Right renal pelvis (tissue), 4 donors: ENCODE measurements at regions not wholly inside any gene's neighbourhood (a gene's known extent, or its start where the extent isn't known, plus 50 kb on each side); places are given as distances from the start of the nearest gene placed in this dataset.
"Not testable (repeated sequence)": the region's sequence is repeated elsewhere in the genome, so short reads cannot be mapped to it uniquely, and the experiment has no call there.

Source experiments
- DNase-seq, 4 donors: peaks; one replicate each; pipeline ENCODE4 v3.0.0-alpha.2; 2013; ENCODE audit warnings: low read depth in 4 of 4, low spot score in 3 of 4, missing footprints in 1 of 4

DNA sequence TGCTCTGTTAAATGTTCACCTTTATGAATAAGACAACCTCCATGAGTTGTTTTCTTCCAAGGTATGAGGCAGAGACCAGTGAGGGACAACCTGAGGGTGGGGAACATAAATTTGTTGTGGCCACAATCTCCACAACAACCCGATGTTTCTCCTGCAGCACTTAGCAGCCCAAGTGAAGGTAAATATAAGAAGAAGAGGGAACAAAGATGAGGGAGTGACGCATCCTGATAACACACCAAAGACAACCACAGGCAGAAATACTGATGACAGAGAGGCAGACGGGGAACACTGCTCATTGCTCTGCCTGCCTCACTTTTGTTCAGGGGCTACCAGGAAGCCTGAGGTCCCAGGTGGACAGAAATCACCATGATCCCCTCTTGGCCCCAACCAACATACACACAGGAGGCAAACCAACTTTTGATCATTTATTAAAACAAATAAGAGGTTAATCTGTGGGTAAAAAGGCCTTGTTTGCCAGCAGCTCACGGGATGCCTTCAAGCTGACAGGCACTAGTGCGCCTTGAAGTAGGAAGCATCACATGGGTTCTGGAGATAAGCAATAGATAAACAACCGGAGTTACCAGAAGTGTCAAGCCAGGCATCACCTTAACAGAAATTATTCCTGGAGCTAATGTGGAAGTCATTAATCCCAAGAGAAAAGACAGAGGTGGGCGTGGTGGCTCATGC is 104.9 kb upstream of the ALDH3B2 start:
- DNase-seq = not testable (repeated sequence)

DNA sequence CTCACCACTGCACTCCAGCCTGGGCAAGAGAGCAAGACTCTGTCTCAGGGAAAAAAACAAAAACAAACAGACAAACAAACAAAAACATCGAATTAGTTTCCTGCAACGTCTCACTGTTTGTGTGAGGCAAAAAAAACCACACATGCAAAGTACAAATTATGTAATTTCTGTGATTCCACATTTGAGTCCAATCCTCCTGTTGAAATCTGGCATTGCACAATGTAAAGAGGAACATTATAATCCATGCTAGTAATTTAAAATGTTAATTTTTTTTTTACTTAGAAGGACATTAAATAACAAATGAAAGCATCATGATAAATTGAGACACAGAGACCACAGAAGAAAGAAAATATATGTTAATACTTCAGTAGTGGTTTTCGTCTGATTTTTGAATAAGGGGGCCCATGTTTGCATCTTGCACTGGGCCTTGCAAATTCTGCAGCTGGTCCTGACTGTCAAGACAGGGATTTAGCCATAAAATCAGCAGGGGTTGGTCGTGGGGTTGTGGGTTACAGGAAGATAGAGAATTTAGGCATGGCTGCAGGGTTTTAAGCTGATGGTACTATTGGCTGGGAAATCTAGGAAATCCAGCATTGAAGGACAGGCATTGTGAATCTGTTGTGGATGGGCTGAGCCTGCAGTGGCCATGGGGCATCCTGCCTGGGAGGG is 102.6 kb upstream of the ALDH3B2 start:
- DNase-seq = no peak

DNA sequence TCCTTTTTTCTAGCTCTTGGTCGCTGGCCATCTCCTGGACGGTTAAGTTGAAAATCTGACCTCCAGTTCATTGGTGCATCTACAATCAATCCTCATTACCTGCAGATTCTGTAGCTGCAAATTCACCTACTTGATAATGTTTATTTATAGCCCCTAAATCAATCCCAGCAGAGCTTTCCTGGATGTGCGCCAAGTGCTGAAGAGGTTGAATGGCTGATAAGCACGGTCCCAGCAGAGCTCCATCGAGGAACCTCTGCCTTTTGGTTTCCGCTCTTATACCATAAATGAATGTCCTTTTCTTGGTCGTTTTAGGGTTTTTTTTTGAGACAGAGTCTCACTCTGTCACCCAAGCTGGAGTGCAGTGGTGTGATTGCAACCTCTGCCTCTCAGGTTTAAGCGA is 99.8 kb upstream of the ALDH3B2 start:
- not testable (repeated sequence) for DNase-seq

DNA sequence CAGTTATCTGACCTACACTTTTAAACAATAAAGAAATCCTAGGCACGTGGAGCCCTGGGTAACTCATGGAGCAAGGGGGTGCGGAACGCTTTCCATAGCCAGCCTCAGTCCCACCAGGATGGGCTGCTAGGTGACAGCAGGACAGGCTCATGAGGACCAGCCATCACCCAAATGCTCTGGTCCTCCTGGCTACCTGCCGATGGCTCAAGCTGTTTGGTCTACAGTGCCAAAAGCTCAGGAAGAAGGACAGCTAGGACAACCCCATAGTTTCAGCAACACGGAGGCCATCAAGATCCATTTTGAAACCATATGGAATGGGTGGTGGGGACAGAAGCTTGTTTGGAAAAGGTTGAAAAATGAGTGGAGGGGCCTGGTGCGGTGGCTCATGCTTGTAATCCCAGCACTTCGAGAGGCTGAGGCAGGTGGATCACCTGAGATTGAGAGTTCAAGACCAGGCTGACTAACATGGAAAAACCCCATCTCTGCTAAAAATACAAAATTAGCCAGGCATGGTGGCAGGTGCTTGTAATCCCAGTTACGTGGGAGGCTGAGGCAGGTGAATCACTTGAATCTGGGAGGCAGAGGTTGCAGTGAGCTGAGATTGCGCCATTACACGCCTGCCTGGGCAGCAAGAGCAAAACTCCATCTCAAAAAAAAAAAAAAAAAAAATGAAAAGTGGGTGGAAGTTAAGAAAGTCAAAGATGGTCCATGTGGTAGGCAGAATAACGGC is 93.7 kb upstream of the ALDH3B2 start:
- DNase-seq = not testable (repeated sequence)

DNA sequence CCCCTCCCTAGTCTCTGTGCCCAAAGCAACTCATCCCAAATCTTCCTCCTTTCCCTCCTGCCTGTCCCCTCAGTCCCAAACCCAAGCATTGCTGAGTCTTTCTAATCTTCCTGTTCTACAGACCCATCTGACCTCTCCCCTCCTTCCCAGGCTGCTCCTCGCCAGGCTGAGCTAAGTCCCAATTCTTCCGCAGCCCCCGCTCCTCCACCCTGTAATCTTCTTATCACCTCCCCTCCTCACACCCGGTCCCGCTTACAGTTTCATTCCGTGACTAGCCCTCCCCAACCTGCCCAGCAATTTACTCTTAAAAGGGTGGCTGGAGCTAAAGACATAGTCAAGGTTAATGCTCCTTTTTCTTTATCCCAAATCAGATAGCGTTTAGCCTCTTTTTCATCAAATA is 86.8 kb upstream of the ALDH3B2 start:
- DNase-seq = not testable (repeated sequence)

DNA sequence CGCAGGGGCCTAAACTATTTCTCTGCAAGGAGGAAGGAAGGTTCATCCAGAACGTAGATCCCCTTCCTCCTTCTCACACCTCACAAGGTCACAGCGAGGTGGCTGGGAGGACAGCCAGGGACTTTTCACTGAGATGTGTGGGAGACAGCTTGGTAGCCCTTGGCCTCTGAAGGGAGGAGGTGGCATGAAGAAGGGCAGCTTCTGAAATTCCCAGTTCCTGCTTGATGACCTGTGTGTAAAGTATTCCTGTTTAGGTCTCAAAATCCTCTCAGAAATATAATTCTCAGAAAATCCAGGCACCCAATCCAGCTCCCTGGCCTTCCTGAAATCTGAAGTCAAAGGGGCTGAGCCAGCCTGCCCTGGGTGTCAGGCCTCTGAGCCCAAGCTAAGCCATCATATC is 84.9 kb upstream of the ALDH3B2 start:
- DNase-seq = not testable (repeated sequence)

DNA sequence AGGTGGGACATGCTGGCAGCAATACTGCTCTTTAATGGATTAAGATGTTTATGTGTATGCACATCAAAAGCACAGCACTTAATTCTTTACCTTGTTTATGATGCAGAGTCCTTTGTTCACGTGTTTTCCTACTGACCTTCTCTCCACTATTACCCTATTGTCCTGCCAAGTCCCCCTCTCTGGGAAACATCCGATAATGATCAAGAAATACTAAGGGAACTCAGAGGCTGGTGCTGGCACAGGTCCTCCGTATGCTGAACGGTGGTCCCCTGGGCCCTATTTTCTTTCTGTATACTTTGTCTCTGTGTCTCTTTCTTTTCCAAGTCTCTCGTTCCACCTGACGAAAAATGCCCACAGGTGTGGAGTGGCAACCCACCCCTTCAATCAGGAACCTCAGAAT is 84.0 kb upstream of the ALDH3B2 start:
- not testable (repeated sequence) for DNase-seq

DNA sequence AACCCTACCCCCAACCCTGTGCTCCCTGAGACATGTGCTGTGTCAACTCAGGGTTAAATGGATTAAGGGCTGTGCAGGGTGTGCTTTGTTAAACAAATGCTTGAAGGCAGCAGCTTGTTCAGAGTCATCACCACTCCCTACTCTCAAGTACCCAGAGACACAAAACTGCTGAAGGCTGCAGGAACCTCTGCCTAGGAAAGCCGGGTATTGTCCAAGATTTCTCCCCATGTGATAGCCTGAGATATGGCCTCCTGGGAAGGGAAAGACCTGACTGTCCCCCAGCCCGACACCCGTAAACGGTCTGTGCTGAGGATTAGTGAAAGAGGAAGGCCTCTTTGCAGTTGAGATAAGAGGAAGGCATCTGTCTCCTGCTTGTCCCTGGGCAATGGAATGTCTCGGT is 83.6 kb upstream of the ALDH3B2 start:
- not testable (repeated sequence) for DNase-seq

DNA sequence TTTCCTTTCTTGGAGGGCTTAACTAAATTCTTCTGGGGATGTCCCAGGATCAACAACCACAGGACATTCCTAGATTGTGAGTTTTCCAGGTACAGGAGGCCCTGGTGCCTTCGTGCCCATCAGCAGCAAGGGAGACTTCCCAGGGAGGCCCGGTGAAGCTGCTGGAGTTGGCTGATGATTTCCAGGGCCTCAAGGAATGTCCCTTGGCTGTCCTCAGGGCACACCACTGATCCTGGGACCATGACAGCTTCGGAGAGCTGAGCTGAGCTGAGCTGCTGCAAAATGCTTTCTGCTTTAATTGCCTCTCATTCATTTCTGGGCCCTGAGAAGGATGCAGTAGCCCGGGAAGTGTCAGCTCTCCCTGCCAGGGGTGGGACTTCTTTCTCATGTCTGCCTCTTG is 79.4 kb upstream of the ALDH3B2 start:
- DNase-seq = not testable (repeated sequence)

DNA sequence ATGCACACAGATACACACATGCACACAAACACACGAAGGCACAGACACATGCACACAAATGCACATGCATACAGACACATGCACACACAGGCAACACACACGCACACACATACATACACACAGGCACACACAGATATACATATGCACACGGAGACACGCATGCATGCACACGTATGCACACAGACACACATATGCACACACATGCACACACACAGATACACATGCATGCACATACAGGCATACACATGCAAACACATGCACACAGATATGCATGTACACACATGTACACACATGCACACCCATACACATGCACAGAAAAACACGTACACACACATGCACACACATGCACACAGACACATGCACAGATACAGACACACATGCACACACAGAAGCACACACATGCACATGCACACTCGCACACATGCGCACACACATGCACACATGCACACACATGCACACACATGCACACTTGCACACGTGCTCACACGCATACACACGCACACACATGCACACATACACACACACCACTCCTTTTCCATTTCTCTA is 70.8 kb upstream of the ALDH3B2 start:
- DNase-seq = no peak

DNA sequence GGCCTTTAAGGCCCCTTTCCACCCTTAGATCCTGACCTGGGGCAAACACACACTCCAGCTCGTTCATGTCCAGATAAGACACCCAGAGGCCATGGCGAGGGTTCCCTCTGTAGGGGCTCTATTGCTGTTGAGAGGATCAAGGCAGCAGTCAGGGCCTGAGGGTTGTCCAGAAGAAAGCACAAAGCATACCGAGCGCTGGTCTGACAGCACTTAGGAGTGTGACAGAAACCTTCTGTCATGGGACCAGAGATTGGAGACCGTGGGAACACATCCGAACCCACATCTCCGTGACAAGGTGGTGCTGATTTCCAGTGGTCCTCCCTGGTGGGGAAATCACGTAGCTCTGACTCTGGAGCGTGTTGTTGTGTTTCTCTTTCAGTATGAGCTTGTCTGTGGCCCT is 69.8 kb upstream of the ALDH3B2 start:
- not testable (repeated sequence) for DNase-seq

DNA sequence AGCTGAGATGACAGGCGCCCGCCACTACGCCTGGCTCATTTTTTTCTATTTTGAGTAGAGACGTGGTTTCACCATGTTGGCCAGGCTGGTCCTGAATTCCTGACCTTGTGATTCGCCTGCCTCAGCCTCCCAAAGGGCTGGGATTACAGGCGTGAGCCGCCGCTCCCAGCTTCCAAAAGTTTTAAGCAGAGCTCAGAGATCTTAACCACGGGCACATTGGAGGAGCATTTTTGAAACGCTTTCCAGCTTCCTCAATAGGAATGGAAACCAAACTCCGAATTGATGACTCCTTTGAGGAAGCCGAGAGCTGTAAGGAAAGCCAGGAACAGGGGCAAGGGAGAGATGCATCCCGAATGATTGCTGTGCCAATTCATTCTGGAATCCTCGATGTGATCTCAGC is 63.8 kb upstream of the ALDH3B2 start:
- DNase-seq = not testable (repeated sequence)

DNA sequence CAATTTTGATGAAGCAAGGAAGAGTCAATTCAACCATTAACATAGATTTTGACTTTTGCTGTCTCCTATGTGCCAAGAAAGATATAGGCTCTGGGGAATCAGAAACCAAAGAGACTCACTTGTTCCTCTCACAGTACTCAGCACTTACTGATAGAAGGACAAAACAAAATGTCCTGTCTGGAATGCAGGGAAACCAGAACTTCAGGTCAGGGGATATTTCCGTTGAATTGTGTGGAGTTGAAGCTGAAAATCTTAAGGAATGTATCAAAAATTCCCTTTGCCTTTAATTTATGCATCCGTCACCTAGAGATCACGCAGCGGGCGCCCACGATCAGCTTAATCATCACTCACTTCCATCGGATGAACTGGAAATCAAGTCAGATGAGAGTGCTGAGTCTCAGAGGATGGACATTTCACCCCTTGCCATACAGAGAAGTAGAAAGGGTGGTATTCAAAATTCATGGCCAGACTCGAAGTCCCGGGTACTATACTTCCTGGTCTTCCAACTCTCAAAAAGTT is 63.2 kb upstream of the ALDH3B2 start:
- not testable (repeated sequence) for DNase-seq

DNA sequence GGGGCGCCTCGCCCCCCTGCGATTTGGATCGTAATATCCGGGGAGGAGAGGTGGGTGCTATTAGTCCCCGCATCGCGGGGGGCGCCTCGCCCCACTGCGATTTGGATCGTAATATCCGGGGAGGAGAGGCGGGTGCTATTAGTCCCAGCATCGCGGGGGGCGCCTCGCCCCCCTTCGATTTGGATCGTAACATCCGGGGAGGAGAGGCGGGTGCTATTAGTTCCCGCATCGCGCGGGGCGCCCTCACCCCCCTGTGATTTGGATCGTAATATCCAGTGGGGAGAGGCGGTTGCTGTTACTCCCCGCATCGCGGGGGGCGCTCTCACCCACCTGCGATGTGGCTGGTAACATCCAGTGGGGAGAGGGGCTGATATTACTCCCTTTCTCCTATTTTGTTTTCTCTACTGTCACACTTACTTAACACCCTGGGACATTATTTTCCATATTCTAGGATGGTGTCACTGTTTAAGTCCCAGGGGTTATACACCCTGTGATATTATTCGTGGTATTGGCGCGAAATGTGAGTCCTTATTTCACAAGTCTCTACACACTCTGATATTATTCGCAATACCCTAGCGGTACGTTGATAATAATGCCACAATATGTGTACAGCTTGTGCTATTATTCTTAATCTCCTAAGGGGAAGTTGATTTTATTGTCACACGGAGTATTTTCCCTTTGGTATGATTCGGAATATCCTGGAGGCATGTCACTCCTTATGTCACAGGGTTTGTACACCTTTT is 57.8 kb upstream of the ALDH3B2 start:
- DNase-seq = no peak

DNA sequence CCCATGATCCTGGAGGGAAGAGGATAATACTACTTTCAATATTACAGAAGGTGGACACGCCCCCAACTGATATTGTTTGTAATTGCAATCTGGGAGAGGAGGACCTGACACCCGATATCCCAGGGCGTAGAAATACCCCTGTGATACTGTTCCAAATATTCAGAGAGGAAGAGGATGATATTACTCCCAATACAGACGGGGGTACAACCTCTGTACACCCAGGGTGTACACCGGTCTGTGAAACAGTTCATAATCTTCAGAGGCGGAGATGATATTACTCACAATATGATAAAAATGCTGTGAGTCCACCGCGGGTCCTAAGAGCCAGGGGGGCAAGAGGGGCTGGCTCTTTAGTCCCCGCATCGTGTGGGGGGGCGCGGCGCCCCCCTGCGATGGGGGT is 57.2 kb upstream of the ALDH3B2 start:
- DNase-seq = no peak

DNA sequence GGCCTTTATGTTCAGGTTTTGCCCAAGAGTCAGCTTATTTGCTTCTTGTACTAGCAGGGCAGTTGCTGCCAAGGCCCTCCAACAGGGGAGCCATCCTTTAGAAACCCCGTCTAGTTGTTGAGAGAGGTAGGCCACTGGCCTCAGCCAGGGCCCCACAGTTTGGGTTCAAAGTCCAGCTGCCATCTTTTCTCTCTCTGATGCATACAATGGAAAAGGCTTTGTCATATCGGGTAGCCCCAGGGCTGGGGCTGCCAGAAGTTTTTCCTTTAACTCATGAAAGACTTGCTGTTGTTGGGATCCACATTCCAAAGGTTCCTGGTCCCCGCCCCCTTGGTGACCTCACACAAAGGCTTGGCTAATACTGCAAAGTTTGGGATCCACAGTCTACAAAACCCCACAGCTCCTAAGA is 53.7 kb upstream of the ALDH3B2 start:
- not testable (repeated sequence) for DNase-seq

DNA sequence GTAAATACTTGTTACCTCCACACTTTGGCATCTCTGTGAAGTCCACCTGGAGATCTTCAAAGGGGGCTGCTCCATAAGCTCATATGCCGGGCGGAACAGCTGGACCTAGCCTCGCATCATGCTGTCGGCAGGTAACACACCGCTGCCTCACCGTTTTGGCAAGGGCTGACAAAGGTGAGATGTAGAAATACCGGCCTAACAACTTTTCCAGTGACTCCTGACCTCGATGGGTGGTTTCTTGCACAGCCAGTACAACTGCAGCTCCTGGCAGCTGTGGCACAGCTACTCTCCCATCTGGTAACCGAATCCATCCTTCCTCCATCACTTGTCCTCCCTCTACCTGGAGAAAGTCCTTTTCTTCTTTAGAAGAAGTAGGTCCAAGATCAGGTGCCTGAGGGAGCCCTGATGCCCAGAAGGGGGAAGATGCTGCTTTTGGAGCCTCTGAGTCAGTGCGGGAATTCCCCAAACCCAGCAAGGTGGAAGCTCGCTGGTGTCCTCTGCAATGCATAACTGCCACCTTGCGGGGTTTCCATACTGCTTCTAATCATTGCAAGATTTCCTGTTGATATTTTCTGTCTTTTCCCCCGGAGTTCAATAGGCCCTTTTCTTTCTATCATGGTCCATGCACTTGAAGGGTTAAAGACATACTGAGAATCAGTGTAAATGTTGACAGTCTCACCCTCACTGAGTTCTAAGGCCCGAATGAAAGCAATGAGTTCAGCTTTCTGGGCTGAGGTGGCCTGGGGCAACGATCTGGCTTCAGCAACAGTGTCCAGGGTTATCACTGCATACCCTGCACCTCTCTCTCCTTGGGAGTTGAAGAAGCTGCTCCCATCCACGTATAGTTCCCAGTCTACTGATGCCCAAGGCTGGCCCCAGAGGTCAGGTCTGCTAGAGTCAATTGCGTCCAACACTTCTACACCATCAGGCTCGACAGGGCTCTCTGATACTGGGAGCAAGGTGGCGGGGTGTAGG is 52.9 kb upstream of the ALDH3B2 start:
- not testable (repeated sequence) for DNase-seq
